ENCODE measurements at regions not wholly inside any gene's neighbourhood (a gene's known extent, or its start where the extent isn't known, plus 50 kb on each side); places are given as distances from the start of the nearest gene placed in this dataset.

- no peak for DNase-seq (ENCODE audit: low spot score)
Measured at GRCh38 chr14:104277416-104278213, 139.2 kb downstream of the KIF26A start.

- DNase-seq (ENCODE audit: low spot score) = no peak
Measured at GRCh38 chr14:104278214-104278534, 139.8 kb downstream of the KIF26A start.

- DNase-seq (ENCODE audit: low spot score) = no peak
Measured at GRCh38 chr14:104280085-104280901, 141.9 kb downstream of the KIF26A start.

GRCh38 chr14:104280902-104281767 lies 142.7 kb downstream of the KIF26A start:
- no peak for DNase-seq (ENCODE audit: low spot score)

- DNase-seq (ENCODE audit: low spot score) = no peak
Measured at GRCh38 chr14:104281768-104282301, 143.4 kb downstream of the KIF26A start.

GRCh38 chr14:104282332-104283196 lies 144.2 kb downstream of the KIF26A start:
- no peak for DNase-seq (ENCODE audit: low spot score)

- no peak for DNase-seq (ENCODE audit: low spot score)
Measured at GRCh38 chr14:104283197-104284106, 145.1 kb downstream of the KIF26A start.

GRCh38 chr14:104284107-104284592 lies 145.8 kb downstream of the KIF26A start:
- DNase-seq (ENCODE audit: low spot score) = no peak

- no peak for DNase-seq (ENCODE audit: low spot score)
Measured at GRCh38 chr14:104284636-104285507, 146.5 kb downstream of the KIF26A start.

- DNase-seq (ENCODE audit: low spot score) = no peak
Measured at GRCh38 chr14:104285508-104285840, 147.1 kb downstream of the KIF26A start.

GRCh38 chr14:104286086-104286485 lies 147.7 kb downstream of the KIF26A start:
- DNase-seq (ENCODE audit: low spot score) = no peak

- no peak for DNase-seq (ENCODE audit: low spot score)
Measured at GRCh38 chr14:104286496-104286895, 148.1 kb downstream of the KIF26A start.

GRCh38 chr14:104287301-104288009 lies 149.1 kb downstream of the KIF26A start:
- DNase-seq (ENCODE audit: low spot score) = no peak

GRCh38 chr14:104288272-104288671 lies 149.9 kb downstream of the KIF26A start:
- DNase-seq (ENCODE audit: low spot score) = no peak

GRCh38 chr14:104289507-104289906 lies 151.1 kb downstream of the KIF26A start:
- DNase-seq (ENCODE audit: low spot score) = no peak

- DNase-seq (ENCODE audit: low spot score) = no peak
Measured at GRCh38 chr14:104290058-104290667, 151.8 kb downstream of the KIF26A start.

GRCh38 chr14:104290756-104291122 lies 152.4 kb downstream of the KIF26A start:
- DNase-seq (ENCODE audit: low spot score) = no peak
